B cell (primary cell): ENCODE measurements at regions not wholly inside any gene's neighbourhood (a gene's known extent, or its start where the extent isn't known, plus 50 kb on each side); places are given as distances from the start of the nearest gene placed in this dataset.

Experiments
- ATAC-seq: fragments of 200-7000 bp; cut with Tn5 transposase; one replicate; pipeline ENCODE4 v1.10.0; 2021; ENCODE audit warnings: low read depth, mild to moderate bottlenecking, moderate number of reproducible peaks, moderate library complexity
- CTCF ChIA-PET: fragments of 350-600 bp; sonication (Branson Sonifier 250); formaldehyde crosslinking; loops from one replicate; lab custom pipeline; 2021; ENCODE audit warnings: antibody characterized with exemption, inconsistent platforms; lab: Charles Lee
- POLR2A ChIA-PET: fragments of 350-600 bp; sonication (Branson Sonifier 250); formaldehyde crosslinking; loops from one replicate; lab custom pipeline; 2021; ENCODE audit warnings: antibody characterized with exemption; lab: Charles Lee
- DNase-seq: peaks from one replicate; pipeline ENCODE4 v3.0.0; 2013
- H2AFZ ChIP-seq: 2 replicates; pipeline ENCODE4 v1.6.1; 2012; ENCODE audit warnings: mild to moderate bottlenecking, low read depth, low read length; ENCODE audit not compliant: insufficient read depth, poor library complexity, severe bottlenecking
- H3K27ac ChIP-seq, 2 donors: 1 replicate in 1 of 2; 2 replicates in 1 of 2; pipeline ENCODE4 v1.5.1; 2012 to 2013; ENCODE audit warnings: low read length in 2 of 2, mild to moderate bottlenecking in 2 of 2, moderate library complexity in 1 of 2
- H3K27me3 ChIP-seq, 4 experiments: fragments of 200-600 bp in 1 of 4; sonication (generic) in 1 of 4; replicated peaks in 1 of 4; 1 replicate in 2 of 4; 2 replicates in 2 of 4; pipeline versions ENCODE4 v1.6.1 to v1.7.0; 2013 to 2016; ENCODE audit warnings: low read length in 3 of 4, mild to moderate bottlenecking in 2 of 4, mixed read lengths in 1 of 4, moderate library complexity in 1 of 4; ENCODE audit not compliant: insufficient read depth in 4 of 4, control insufficient read depth in 3 of 4; ENCODE audit errors: control extremely low read depth in 1 of 4
- H3K36me3 ChIP-seq, 2 experiments: replicated peaks in 1 of 2; 1 replicate in 1 of 2; 2 replicates in 1 of 2; pipeline versions ENCODE4 v1.6.1 to v1.7.1; 2013; ENCODE audit warnings: low read length in 1 of 2; ENCODE audit not compliant: insufficient read depth in 2 of 2, control insufficient read depth in 1 of 2; ENCODE audit errors: control extremely low read depth in 1 of 2, extremely low read depth in 1 of 2
- H3K4me1 ChIP-seq, 2 donors: fragments of 200-600 bp in 1 of 2; sonication (generic) in 1 of 2; 1 replicate in 1 of 2; 2 replicates in 1 of 2; pipeline versions ENCODE4 v1.5.1 to v1.6.1; 2013 to 2017; ENCODE audit warnings: low read length in 2 of 2; ENCODE audit not compliant: control insufficient read depth in 2 of 2, insufficient read depth in 2 of 2
- H3K4me2 ChIP-seq: replicated peaks from 2 replicates; pipeline ENCODE3; 2012; ENCODE audit warnings: mild to moderate bottlenecking, low read depth, low read length; ENCODE audit not compliant: poor library complexity, severe bottlenecking
- H3K4me3 ChIP-seq, 5 experiments: fragments of 200-600 bp in 1 of 5; sonication (generic) in 1 of 5; 1 replicate in 3 of 5; 2 replicates in 2 of 5; pipeline versions ENCODE4 v1.5.1 to v1.7.0; 2011 to 2016; ENCODE audit warnings: low read length in 4 of 5, mild to moderate bottlenecking in 4 of 5, low read depth in 2 of 5, control low read depth in 1 of 5, moderate library complexity in 1 of 5; ENCODE audit not compliant: insufficient read depth in 1 of 5; ENCODE audit errors: control extremely low read depth in 1 of 5, extremely low read depth in 1 of 5
- H3K79me2 ChIP-seq: fragments of 200-600 bp; sonication (generic); one replicate; pipeline ENCODE4 v1.6.0; 2016; ENCODE audit warnings: low read length; ENCODE audit not compliant: control insufficient read depth, insufficient read depth
- H3K9ac ChIP-seq: fragments of 200-600 bp; sonication (generic); 2 replicates; pipeline ENCODE4 v1.6.1; 2017; ENCODE audit warnings: mild to moderate bottlenecking, low read length, moderate library complexity
- H3K9me3 ChIP-seq, 3 donors: one replicate each; pipeline versions ENCODE4 v1.6.1 to v1.7.1; 2013; ENCODE audit warnings: low read length in 2 of 3; ENCODE audit not compliant: control insufficient read depth in 2 of 3, insufficient read depth in 1 of 3; ENCODE audit errors: control extremely low read depth in 1 of 3
- H4K20me1 ChIP-seq: 2 replicates; pipeline ENCODE4 v1.6.0; 2012; ENCODE audit warnings: mild to moderate bottlenecking, low read length; ENCODE audit not compliant: insufficient read depth, control insufficient read depth, poor library complexity, severe bottlenecking
- H3K27ac Mint-ChIP-seq: one replicate; pipeline ENCODE4 v1.8.0; 2021; ENCODE audit warnings: mixed read lengths
- H3K27me3 Mint-ChIP-seq: one replicate; pipeline ENCODE4 v1.8.0; 2021; ENCODE audit warnings: mixed read lengths
- H3K4me1 Mint-ChIP-seq: one replicate; pipeline ENCODE4 v1.8.0; 2021; ENCODE audit warnings: mixed read lengths
- H3K4me3 Mint-ChIP-seq: one replicate; pipeline ENCODE4 v1.8.0; 2021; ENCODE audit warnings: mixed read lengths
- H3K9me3 Mint-ChIP-seq: one replicate; pipeline ENCODE4 v1.8.0; 2022; ENCODE audit warnings: mixed read lengths; ENCODE audit not compliant: insufficient read depth
- CTCF ChIP-seq: fragments of 200-600 bp; IDR thresholded peaks from one replicate; pipeline ENCODE4 v1.8.0; 2022; ENCODE audit warnings: antibody characterized with exemption, mild to moderate bottlenecking
- EZH2 ChIP-seq: IDR thresholded peaks from 2 replicates; pipeline ENCODE4 v1.6.1; 2012; ENCODE audit warnings: borderline replicate concordance, low read depth, mild to moderate bottlenecking, moderate library complexity, low read length; ENCODE audit not compliant: insufficient read depth, poor library complexity, severe bottlenecking
- WGBS: methylation state at CpG from one replicate; pipeline ENCODE4 v1.1.5; 2013; ENCODE audit warnings: missing lambda C conversion rate; ENCODE audit not compliant: insufficient coverage; 5-methylcytosine and 5-hydroxymethylcytosine counted together
- intact Hi-C: fragments of 100-400 bp; cut with micrococcal nuclease; formaldehyde crosslinking; loops from one replicate; pipeline ENCODE4 v1.10.0; 2022

GRCh38 chr7:35362341-35362740 is 108.4 kb upstream of the TBX20 start:
- H3K4me1 ChIP-seq, result no peaks in the 10 kb centered on the region
- no peak overlapping the region for H3K4me3 ChIP-seq
- H4K20me1 ChIP-seq, result no peaks in the 10 kb centered on the region
- H3K9ac ChIP-seq, result no peak overlapping the region
- H3K27ac ChIP-seq, result no peak overlapping the region
- no peaks in the 10 kb centered on the region for H3K36me3 ChIP-seq
- H3K27ac Mint-ChIP-seq, result no peak overlapping the region
- ChIA-PET CTCF (no interaction called here), POLR2A (no interaction called here)
- 82% methylated on average over 5 of the region's 6 CpGs for WGBS
- no peak overlapping the region for H3K4me3 Mint-ChIP-seq
- DNase-seq (no peak), ATAC-seq (no peak)
- intact Hi-C loops, result no loop called here
- no peak overlapping the region for H3K4me2 ChIP-seq
- no peak overlapping the region for H2AFZ ChIP-seq
- no peak for TF ChIP-seq CTCF
- no peak for TF ChIP-seq EZH2
- peaks cover 0 to 6% (median 0%) of the 10 kb centered on the region in 4 experiments for H3K27me3 ChIP-seq
- peaks cover 12% of the 10 kb centered on the region for H3K27me3 Mint-ChIP-seq
- peaks cover 0 to 8% (median 7%) of the 10 kb centered on the region in 3 donors for H3K9me3 ChIP-seq
- H3K79me2 ChIP-seq, result no peaks in the 10 kb centered on the region
- no peaks in the 10 kb centered on the region for H3K9me3 Mint-ChIP-seq
- H3K4me1 Mint-ChIP-seq, result peaks cover 2% of the 10 kb centered on the region

GRCh38 chr7:35359423-35359822 is 105.5 kb upstream of the TBX20 start:
- intact Hi-C loops, result no loop called here
- Histone ChIP-seq H3K9me3 (no peaks in the 10 kb centered on the region), H3K4me3 (no peak overlapping the region), H4K20me1 (no peaks in the 10 kb centered on the region), H3K4me1 (no peaks in the 10 kb centered on the region), H3K36me3 (no peaks in the 10 kb centered on the region), H3K79me2 (no peaks in the 10 kb centered on the region), H2AFZ (no peak overlapping the region), H3K27ac (no peak overlapping the region), H3K9ac (no peak overlapping the region), H3K27me3 (peaks cover 0 to 4% (median 0%) of the 10 kb centered on the region in 4 experiments), H3K4me2 (no peak overlapping the region)
- no peak for ATAC-seq
- no CpG with 5 or more reads among the region's 1 CpG for WGBS
- H3K27me3 Mint-ChIP-seq, result peaks cover 26% of the 10 kb centered on the region
- CTCF ChIA-PET, result no interaction called here
- H3K4me1 Mint-ChIP-seq, result no peaks in the 10 kb centered on the region
- POLR2A ChIA-PET, result no interaction called here
- no peak overlapping the region for H3K4me3 Mint-ChIP-seq
- H3K9me3 Mint-ChIP-seq, result no peaks in the 10 kb centered on the region
- no peak overlapping the region for H3K27ac Mint-ChIP-seq
- DNase-seq, result no peak
- TF ChIP-seq CTCF (no peak), EZH2 (no peak)
